ENCODE measurements at regions not wholly inside any gene's neighbourhood (a gene's known extent, or its start where the extent isn't known, plus 50 kb on each side); places are given as distances from the start of the nearest gene placed in this dataset.

DNA sequence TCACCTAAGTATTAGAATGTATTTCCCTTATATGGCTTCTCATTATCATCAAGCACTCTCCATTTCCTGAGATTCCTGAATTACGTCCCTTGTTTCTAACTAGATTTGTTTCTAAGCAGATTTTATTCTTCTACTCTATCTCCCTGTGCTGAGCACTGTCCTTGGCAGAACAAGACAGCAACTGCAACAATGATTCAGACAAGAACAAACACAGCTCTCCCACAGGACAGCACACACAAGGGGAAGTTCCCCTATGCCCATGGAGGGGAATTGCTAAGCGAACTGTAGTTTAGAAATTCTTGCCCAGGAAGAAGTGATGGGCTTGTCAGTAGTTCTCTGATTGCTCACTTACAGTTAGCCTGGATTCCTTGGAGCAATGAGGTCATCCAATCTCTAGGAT is 759.9 kb downstream of the DTWD2 start:
- H3K9me2 ChIP-seq (ENCODE audit: insufficient read depth, low read length), result no peaks in the 10 kb centered on the region

DNA sequence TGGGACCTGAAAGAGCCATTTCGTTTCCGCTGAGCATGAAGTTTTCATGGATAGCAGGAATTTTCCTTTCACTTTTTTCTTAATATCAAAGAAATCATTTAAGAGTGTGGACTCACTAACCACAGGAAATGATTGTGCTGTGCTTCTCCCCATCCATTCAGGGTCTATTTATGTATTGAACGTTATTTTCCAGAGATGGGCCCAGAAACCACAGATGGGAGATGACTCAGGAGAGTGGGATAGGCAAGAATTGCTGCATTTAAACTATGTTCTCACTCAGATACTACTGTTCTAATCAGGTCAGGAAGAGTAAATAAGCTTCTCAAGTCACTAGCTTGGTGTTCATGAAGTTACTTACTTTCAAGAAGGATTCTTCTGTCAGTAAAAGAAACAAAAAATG is 763.8 kb downstream of the DTWD2 start:
- no peak overlapping the region for H3K4me2 ChIP-seq (ENCODE audit: low read length)
- TF ChIP-seq EZH2 (IDR thresholded peaks at IDR 0.05; ENCODE audit: borderline replicate concordance, insufficient read depth, low read length, poor library complexity, severe bottlenecking) (no peak), POLR2AphosphoS5 (IDR thresholded peaks at IDR 0.05) (no peak), EP300 (conservative IDR thresholded peaks at IDR 0.05; ENCODE audit: poor library complexity, severe bottlenecking) (no peak), SMC3 (conservative IDR thresholded peaks at IDR 0.05; ENCODE audit: poor library complexity) (no peak), RAD21 (conservative IDR thresholded peaks at IDR 0.05) (no peak), MXI1 (conservative IDR thresholded peaks at IDR 0.05; ENCODE audit: poor library complexity, severe bottlenecking) (no peak), TAF1 (IDR thresholded peaks at IDR 0.05; ENCODE audit: low read depth) (no peak)
- TF ChIP-seq, protein P1, sequence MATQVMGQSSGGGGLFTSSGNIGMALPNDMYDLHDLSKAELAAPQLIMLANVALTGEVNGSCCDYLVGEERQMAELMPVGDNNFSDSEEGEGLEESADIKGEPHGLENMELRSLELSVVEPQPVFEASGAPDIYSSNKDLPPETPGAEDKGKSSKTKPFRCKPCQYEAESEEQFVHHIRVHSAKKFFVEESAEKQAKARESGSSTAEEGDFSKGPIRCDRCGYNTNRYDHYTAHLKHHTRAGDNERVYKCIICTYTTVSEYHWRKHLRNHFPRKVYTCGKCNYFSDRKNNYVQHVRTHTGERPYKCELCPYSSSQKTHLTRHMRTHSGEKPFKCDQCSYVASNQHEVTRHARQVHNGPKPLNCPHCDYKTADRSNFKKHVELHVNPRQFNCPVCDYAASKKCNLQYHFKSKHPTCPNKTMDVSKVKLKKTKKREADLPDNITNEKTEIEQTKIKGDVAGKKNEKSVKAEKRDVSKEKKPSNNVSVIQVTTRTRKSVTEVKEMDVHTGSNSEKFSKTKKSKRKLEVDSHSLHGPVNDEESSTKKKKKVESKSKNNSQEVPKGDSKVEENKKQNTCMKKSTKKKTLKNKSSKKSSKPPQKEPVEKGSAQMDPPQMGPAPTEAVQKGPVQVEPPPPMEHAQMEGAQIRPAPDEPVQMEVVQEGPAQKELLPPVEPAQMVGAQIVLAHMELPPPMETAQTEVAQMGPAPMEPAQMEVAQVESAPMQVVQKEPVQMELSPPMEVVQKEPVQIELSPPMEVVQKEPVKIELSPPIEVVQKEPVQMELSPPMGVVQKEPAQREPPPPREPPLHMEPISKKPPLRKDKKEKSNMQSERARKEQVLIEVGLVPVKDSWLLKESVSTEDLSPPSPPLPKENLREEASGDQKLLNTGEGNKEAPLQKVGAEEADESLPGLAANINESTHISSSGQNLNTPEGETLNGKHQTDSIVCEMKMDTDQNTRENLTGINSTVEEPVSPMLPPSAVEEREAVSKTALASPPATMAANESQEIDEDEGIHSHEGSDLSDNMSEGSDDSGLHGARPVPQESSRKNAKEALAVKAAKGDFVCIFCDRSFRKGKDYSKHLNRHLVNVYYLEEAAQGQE (IDR thresholded peaks at IDR 0.05; ENCODE audit: borderline replicate concordance), result no peak
- TF ChIP-seq, protein P2, sequence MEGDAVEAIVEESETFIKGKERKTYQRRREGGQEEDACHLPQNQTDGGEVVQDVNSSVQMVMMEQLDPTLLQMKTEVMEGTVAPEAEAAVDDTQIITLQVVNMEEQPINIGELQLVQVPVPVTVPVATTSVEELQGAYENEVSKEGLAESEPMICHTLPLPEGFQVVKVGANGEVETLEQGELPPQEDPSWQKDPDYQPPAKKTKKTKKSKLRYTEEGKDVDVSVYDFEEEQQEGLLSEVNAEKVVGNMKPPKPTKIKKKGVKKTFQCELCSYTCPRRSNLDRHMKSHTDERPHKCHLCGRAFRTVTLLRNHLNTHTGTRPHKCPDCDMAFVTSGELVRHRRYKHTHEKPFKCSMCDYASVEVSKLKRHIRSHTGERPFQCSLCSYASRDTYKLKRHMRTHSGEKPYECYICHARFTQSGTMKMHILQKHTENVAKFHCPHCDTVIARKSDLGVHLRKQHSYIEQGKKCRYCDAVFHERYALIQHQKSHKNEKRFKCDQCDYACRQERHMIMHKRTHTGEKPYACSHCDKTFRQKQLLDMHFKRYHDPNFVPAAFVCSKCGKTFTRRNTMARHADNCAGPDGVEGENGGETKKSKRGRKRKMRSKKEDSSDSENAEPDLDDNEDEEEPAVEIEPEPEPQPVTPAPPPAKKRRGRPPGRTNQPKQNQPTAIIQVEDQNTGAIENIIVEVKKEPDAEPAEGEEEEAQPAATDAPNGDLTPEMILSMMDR (IDR thresholded peaks at IDR 0.05; ENCODE audit: poor library complexity, severe bottlenecking), result no peak

More for the DNA sequence above, 759.9 kb downstream of the DTWD2 start:
- H3F3A ChIP-seq (ENCODE audit: insufficient read depth, low read length, poor library complexity, severe bottlenecking), result no peaks in the 10 kb centered on the region
- H3K9me3 ChIP-seq (ENCODE audit: low read length), result no peaks in the 10 kb centered on the region
- no peaks in the 10 kb centered on the region for H3K79me2 ChIP-seq (replicated peaks; ENCODE audit: insufficient read depth, low read length)
- no peak overlapping the region for H3K27ac ChIP-seq (ENCODE audit: low read length)
- no peak overlapping the region for H3K4me3 ChIP-seq (ENCODE audit: low read length)
- TF ChIP-seq SMC3 (conservative IDR thresholded peaks at IDR 0.05; ENCODE audit: poor library complexity), result no peak
- no peak for TF ChIP-seq POLR2AphosphoS5 (IDR thresholded peaks at IDR 0.05)
- TF ChIP-seq TAF1 (IDR thresholded peaks at IDR 0.05; ENCODE audit: low read depth), result no peak
- no peak for TF ChIP-seq RAD21 (conservative IDR thresholded peaks at IDR 0.05)
- no peak for TF ChIP-seq EZH2 (IDR thresholded peaks at IDR 0.05; ENCODE audit: borderline replicate concordance, insufficient read depth, low read length, poor library complexity, severe bottlenecking)
- no peak for TF ChIP-seq EP300 (conservative IDR thresholded peaks at IDR 0.05; ENCODE audit: poor library complexity, severe bottlenecking)
- TF ChIP-seq, protein P1 (IDR thresholded peaks at IDR 0.05; ENCODE audit: borderline replicate concordance), result no peak
- no peaks in the 10 kb centered on the region for H4K20me1 ChIP-seq (ENCODE audit: insufficient read depth)
- no peak overlapping the region for H3K9ac ChIP-seq (ENCODE audit: low read length)
- H3K4me2 ChIP-seq (ENCODE audit: low read length), result no peak overlapping the region
- no peaks in the 10 kb centered on the region for H3K36me3 ChIP-seq (ENCODE audit: insufficient read depth, low read length)
- H3K27me3 ChIP-seq (ENCODE audit: insufficient read depth, low read depth, low read length), result no peaks in the 10 kb centered on the region
- H2AFZ ChIP-seq (ENCODE audit: low read depth, low read length), result no peak overlapping the region

More for the DNA sequence above, 763.8 kb downstream of the DTWD2 start:
- H2AFZ ChIP-seq (ENCODE audit: low read depth, low read length), result no peak overlapping the region
- H3K4me3 ChIP-seq (ENCODE audit: low read length), result no peak overlapping the region
- no peaks in the 10 kb centered on the region for H4K20me1 ChIP-seq (ENCODE audit: insufficient read depth)
- H3K9me3 ChIP-seq (ENCODE audit: low read length), result no peaks in the 10 kb centered on the region
- H3F3A ChIP-seq (ENCODE audit: insufficient read depth, low read length, poor library complexity, severe bottlenecking), result no peaks in the 10 kb centered on the region
- no peaks in the 10 kb centered on the region for H3K9me2 ChIP-seq (ENCODE audit: insufficient read depth, low read length)
- no peak overlapping the region for H3K9ac ChIP-seq (ENCODE audit: low read length)
- H3K27ac ChIP-seq (ENCODE audit: low read length), result no peak overlapping the region
- H3K27me3 ChIP-seq (ENCODE audit: insufficient read depth, low read depth, low read length), result no peaks in the 10 kb centered on the region
- no peaks in the 10 kb centered on the region for H3K36me3 ChIP-seq (ENCODE audit: insufficient read depth, low read length)
- H3K79me2 ChIP-seq (replicated peaks; ENCODE audit: insufficient read depth, low read length), result no peaks in the 10 kb centered on the region
